ENCODE measurements at regions not wholly inside any gene's neighbourhood (a gene's known extent, or its start where the extent isn't known, plus 50 kb on each side); places are given as distances from the start of the nearest gene placed in this dataset.

DNA sequence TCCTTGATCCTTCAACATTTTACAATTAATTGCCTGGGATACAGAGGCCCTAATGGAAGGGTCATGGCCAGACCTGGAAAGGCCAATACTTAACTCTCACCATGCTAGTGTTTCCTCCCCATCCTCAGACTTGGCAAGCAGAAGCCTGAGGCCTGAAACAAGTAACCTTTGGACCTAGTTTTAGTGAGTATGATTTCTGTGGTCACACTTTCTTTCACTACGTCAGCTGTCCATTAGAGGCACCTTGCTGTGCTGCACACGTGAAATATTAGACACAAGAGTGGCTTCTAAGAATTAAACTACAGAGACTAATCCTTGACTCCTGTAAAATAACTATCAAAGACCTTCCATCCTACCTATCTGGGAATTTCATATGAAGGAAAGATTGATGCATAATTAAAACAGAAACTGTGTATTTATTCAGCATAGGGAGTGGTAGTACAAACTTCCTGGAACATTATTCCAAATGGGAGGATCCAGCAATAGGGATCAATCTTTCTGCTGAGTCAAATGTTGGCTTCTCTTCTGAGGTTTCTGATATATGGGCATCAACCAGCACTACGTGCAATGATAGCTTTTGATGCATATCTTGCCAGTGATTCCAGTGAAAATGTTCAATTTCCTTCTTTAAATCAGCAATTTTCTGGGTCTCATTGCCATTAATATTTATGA lies 249.7 kb downstream of the IKZF2 start:
- Histone ChIP-seq H3K36me3 (replicated peaks in 1 of 2; ENCODE audit: control insufficient read depth in 1 of 2, insufficient read depth in 2 of 2, low read length in 1 of 2) (no peaks in the 10 kb centered on the region), H4K20me1 (ENCODE audit: insufficient read depth) (no peaks in the 10 kb centered on the region), H3K9me2 (no peaks in the 10 kb centered on the region), H3K79me2 (ENCODE audit: insufficient read depth) (no peaks in the 10 kb centered on the region), H3K4me1 (ENCODE audit: control insufficient read depth in 1 of 2, insufficient read depth in 2 of 2, low read depth in 1 of 2, low read length in 1 of 2) (peaks cover 0 to 16% of the 10 kb centered on the region in 2 experiments; a peak in 1 of 4 replicates), H3K4me3 (ENCODE audit: low read depth in 2 of 2, low read length in 1 of 2) (no peak overlapping the region), H3F3A (replicated peaks; ENCODE audit: insufficient read depth) (no peaks in the 10 kb centered on the region), H3K9me3 (no peaks in the 10 kb centered on the region), H3K9ac (no peak overlapping the region), H3K27me3 (ENCODE audit: insufficient read depth) (no peaks in the 10 kb centered on the region), H2AFZ (ENCODE audit: low read depth) (no peak overlapping the region), H3K4me2 (no peak overlapping the region), H3K27ac (ENCODE audit: low read depth in 2 of 2, low read length in 1 of 2) (no peak overlapping the region)
- TF ChIP-seq CHD2 (IDR thresholded peaks at IDR 0.05; ENCODE audit: low read length, partially characterized antibody), result no peak
- no peak for TF ChIP-seq FOXM1 (IDR thresholded peaks at IDR 0.05; ENCODE audit: low read depth)
- no peak for TF ChIP-seq YY1 (IDR thresholded peaks at IDR 0.05; ENCODE audit: low read depth)
- TF ChIP-seq, protein P1, sequence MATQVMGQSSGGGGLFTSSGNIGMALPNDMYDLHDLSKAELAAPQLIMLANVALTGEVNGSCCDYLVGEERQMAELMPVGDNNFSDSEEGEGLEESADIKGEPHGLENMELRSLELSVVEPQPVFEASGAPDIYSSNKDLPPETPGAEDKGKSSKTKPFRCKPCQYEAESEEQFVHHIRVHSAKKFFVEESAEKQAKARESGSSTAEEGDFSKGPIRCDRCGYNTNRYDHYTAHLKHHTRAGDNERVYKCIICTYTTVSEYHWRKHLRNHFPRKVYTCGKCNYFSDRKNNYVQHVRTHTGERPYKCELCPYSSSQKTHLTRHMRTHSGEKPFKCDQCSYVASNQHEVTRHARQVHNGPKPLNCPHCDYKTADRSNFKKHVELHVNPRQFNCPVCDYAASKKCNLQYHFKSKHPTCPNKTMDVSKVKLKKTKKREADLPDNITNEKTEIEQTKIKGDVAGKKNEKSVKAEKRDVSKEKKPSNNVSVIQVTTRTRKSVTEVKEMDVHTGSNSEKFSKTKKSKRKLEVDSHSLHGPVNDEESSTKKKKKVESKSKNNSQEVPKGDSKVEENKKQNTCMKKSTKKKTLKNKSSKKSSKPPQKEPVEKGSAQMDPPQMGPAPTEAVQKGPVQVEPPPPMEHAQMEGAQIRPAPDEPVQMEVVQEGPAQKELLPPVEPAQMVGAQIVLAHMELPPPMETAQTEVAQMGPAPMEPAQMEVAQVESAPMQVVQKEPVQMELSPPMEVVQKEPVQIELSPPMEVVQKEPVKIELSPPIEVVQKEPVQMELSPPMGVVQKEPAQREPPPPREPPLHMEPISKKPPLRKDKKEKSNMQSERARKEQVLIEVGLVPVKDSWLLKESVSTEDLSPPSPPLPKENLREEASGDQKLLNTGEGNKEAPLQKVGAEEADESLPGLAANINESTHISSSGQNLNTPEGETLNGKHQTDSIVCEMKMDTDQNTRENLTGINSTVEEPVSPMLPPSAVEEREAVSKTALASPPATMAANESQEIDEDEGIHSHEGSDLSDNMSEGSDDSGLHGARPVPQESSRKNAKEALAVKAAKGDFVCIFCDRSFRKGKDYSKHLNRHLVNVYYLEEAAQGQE (IDR thresholded peaks at IDR 0.05; ENCODE audit: low read depth, low read length), result no peak
- TF ChIP-seq, protein P2, sequence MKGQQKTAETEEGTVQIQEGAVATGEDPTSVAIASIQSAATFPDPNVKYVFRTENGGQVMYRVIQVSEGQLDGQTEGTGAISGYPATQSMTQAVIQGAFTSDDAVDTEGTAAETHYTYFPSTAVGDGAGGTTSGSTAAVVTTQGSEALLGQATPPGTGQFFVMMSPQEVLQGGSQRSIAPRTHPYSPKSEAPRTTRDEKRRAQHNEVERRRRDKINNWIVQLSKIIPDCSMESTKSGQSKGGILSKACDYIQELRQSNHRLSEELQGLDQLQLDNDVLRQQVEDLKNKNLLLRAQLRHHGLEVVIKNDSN (IDR thresholded peaks at IDR 0.05; ENCODE audit: borderline replicate concordance, low read depth), result no peak
- no peak for TF ChIP-seq JUND (IDR thresholded peaks at IDR 0.05)
- TF ChIP-seq RFX5 (IDR thresholded peaks at IDR 0.05; ENCODE audit: low read length), result no peak
- TF ChIP-seq, protein P3, sequence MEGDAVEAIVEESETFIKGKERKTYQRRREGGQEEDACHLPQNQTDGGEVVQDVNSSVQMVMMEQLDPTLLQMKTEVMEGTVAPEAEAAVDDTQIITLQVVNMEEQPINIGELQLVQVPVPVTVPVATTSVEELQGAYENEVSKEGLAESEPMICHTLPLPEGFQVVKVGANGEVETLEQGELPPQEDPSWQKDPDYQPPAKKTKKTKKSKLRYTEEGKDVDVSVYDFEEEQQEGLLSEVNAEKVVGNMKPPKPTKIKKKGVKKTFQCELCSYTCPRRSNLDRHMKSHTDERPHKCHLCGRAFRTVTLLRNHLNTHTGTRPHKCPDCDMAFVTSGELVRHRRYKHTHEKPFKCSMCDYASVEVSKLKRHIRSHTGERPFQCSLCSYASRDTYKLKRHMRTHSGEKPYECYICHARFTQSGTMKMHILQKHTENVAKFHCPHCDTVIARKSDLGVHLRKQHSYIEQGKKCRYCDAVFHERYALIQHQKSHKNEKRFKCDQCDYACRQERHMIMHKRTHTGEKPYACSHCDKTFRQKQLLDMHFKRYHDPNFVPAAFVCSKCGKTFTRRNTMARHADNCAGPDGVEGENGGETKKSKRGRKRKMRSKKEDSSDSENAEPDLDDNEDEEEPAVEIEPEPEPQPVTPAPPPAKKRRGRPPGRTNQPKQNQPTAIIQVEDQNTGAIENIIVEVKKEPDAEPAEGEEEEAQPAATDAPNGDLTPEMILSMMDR (IDR thresholded peaks at IDR 0.05), result no peak
- no peak for TF ChIP-seq SMC3 (IDR thresholded peaks at IDR 0.05; ENCODE audit: low read depth, low read length)
- TF ChIP-seq NRF1 (IDR thresholded peaks at IDR 0.05; ENCODE audit: low read depth, low read length), result no peak
- TF ChIP-seq, protein P4, sequence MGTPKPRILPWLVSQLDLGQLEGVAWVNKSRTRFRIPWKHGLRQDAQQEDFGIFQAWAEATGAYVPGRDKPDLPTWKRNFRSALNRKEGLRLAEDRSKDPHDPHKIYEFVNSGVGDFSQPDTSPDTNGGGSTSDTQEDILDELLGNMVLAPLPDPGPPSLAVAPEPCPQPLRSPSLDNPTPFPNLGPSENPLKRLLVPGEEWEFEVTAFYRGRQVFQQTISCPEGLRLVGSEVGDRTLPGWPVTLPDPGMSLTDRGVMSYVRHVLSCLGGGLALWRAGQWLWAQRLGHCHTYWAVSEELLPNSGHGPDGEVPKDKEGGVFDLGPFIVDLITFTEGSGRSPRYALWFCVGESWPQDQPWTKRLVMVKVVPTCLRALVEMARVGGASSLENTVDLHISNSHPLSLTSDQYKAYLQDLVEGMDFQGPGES (IDR thresholded peaks at IDR 0.05; ENCODE audit: low read depth, low read length), result no peak
- TF ChIP-seq TAF1 (IDR thresholded peaks at IDR 0.05; ENCODE audit: borderline replicate concordance, low read depth, low read length), result no peak
- TF ChIP-seq NFIC (IDR thresholded peaks at IDR 0.05; ENCODE audit: borderline replicate concordance), result no peak
- TF ChIP-seq, protein P5, sequence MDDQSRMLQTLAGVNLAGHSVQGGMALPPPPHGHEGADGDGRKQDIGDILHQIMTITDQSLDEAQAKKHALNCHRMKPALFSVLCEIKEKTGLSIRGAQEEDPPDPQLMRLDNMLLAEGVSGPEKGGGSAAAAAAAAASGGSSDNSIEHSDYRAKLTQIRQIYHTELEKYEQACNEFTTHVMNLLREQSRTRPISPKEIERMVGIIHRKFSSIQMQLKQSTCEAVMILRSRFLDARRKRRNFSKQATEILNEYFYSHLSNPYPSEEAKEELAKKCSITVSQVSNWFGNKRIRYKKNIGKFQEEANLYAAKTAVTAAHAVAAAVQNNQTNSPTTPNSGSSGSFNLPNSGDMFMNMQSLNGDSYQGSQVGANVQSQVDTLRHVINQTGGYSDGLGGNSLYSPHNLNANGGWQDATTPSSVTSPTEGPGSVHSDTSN (IDR thresholded peaks at IDR 0.05), result no peak
- TF ChIP-seq, protein P6, sequence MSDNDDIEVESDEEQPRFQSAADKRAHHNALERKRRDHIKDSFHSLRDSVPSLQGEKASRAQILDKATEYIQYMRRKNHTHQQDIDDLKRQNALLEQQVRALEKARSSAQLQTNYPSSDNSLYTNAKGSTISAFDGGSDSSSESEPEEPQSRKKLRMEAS (IDR thresholded peaks at IDR 0.05; ENCODE audit: low read depth), result no peak
- no peak for TF ChIP-seq RXRA (IDR thresholded peaks at IDR 0.05; ENCODE audit: borderline replicate concordance, low read depth)
- no peak for TF ChIP-seq EP300 (IDR thresholded peaks at IDR 0.05; ENCODE audit: borderline replicate concordance in 1 of 2, low read depth in 1 of 2, low read length in 1 of 2)
- TF ChIP-seq, protein P7, sequence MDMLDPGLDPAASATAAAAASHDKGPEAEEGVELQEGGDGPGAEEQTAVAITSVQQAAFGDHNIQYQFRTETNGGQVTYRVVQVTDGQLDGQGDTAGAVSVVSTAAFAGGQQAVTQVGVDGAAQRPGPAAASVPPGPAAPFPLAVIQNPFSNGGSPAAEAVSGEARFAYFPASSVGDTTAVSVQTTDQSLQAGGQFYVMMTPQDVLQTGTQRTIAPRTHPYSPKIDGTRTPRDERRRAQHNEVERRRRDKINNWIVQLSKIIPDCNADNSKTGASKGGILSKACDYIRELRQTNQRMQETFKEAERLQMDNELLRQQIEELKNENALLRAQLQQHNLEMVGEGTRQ (IDR thresholded peaks at IDR 0.05; ENCODE audit: borderline replicate concordance, low read depth, low read length), result no peak
- POLR2A ChIA-PET, result no interaction called here
- no peak for DNase-seq
- CTCF ChIA-PET, result interaction anchor here (1.7 kb wide), 1 partner anchor 9 kb away, joined by 10 read pairs; no protein-coding TSS in a partner anchor
- WGBS (ENCODE audit: low lambda C conversion rate), result 65% methylated on average over 3 of the region's 3 CpGs
